GM19452 (cell line): ENCODE measurements at regions not wholly inside any gene's neighbourhood (a gene's known extent, or its start where the extent isn't known, plus 50 kb on each side); places are given as distances from the start of the nearest gene placed in this dataset.
A peak's percentile ranks its signal among the peaks of the same experiment; 100 is the strongest.

Experiments
- ATAC-seq: cut with Tn5 transposase; IDR thresholded peaks from one replicate; pipeline ENCODE4 v1.9.1; 2021; ENCODE audit not compliant: unreplicated experiment

GRCh38 chr2:8090748-8091700 is 590.8 kb upstream of the ID2 start:
- ATAC-seq = peak; percentile 82

GRCh38 chr2:8094526-8094925 is 587.3 kb upstream of the ID2 start:
- ATAC-seq = no peak

GRCh38 chr2:8095978-8096377 is 585.9 kb upstream of the ID2 start:
- no peak for ATAC-seq

- no peak for ATAC-seq
Measured at GRCh38 chr2:8096484-8096883, 585.4 kb upstream of the ID2 start.

DNA sequence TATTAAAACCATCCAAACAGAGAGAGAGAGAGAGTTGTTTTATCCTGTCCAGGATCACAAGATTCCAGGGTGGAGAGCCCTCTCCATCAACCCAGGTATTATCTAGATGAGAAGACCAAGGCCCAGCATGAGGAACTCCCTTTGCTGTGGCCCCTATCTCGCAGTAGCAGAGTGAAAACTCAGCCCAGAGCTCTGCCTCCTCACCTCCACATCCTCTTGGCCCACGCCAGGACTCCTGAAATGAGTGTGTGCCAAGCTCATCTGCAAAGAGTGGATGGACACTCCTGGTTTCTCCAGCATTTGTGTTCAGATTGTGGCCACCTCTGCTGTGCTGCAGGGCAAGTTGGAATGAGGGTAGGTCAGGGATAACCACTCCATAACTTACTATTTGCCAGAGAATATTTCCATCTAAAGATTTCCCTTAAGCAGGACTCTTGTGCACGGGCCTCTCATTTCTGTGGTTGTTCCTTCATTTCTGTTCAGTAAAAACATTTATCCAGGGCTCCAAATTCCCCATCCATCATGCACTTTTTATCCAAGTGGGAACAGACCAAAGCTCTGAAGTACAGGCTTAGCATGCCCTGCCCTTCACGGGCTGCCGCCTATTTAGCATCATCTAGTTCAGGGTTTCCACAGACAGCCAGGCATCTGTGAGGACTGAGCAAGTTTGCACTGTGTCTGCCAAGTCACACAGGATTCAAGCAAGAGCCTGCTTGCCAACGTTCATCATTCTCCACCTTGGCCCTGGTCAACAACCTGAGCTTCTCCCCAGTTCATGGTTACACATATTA is 583.2 kb upstream of the ID2 start:
- no peak for ATAC-seq

DNA sequence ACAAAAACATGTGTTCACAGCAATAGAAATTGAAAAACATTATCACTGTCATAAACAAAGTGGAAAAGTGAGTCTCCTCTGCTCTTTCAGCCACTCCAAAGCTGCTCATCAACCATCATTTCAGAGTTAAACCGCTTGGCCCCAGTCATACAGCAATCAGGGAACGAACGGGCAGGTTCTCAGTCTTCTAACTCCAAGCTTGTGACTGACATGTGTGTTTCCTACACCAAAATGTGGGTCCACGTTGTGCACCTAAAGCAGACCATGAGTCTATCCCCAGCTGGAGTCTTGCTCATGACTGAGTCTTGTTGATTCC is 582.6 kb upstream of the ID2 start:
- no peak for ATAC-seq

- no peak for ATAC-seq
Measured at GRCh38 chr2:8101614-8102277, 580.1 kb upstream of the ID2 start.

GRCh38 chr2:8102470-8102869 is 579.4 kb upstream of the ID2 start:
- no peak for ATAC-seq

DNA sequence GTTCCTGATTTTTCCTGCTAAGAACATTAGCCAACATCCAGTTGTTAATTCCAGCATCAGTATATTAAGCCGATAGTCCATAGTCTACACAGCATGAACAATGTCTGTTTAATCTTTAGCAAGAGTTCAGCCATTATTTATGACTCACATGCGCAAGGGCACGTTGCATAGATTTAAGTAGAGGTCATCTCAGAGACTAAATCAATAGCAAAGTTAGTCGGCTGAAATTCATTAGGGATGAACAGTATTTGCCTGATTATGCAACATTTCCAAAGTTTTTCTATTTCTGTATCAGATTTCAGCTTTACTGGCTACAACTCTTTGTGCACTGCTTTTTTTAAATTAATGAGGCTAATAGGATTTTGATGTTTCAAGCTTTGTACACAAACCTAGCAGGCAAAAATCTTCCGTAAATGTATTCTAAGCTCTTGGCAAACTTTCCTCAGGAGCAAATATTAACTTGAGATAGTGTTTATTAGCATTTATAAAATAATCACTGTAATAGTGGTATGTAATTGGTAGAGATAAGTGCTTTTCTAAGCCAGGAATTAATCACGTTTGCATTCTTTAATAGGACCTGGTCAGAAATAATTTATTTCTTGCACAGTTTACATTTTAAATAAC is 578.7 kb upstream of the ID2 start:
- no peak for ATAC-seq

- no peak for ATAC-seq
Measured at GRCh38 chr2:8107150-8107549, 574.7 kb upstream of the ID2 start.

DNA sequence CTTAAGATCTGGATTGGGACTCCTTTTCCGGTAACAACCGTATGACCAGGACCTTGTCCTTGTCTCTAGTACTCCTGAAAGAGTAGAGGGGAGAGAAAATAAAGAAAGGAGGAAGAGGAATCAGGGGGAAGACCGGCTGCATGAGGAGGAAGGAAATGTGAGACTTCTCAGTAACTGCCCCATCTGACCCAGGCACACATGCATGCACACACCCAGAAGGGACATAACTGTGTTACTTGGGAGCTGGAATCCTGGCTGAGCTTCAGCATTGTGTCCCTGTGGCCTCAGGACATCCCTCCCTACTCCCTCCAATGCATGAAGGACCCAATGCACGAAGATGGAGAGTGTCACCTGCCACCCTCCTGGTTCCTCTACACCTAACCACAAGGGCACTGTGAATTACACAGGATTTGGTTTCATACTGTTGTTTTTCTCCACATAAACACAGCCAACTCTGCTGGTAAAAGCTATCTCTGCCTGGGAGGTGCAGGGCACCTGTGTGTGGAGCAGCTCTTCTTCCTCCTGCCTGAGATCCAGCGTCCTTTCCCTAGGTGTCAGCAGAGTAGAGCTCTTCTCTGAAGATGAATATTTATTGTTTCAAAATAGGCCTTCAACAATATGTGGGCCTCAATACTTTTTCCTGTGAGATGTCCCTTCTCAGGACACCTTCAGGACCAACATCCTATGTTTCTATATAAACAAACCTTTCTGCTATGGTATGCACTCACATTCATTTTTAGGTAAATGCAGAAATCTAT is 574.1 kb upstream of the ID2 start:
- ATAC-seq = no peak

DNA sequence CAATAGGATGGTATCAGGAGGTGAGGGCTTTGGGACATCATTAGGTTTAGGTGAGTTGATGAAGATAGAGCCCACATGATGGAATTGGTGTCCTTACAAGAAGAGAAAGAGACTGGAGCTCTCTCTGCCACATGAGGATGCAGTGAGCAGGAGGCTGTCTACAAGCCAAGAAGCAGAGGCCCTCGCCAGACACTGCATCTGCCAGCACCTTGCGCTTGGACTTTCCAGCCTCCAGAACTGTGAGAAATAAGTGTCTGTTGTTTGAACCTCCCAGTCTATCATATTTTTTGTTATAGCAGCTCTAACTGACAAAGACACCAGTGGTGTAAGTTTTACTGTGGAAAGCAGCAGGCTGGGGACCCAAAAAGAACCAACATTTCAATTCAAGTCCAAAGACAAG is 571.1 kb upstream of the ID2 start:
- ATAC-seq = no peak

DNA sequence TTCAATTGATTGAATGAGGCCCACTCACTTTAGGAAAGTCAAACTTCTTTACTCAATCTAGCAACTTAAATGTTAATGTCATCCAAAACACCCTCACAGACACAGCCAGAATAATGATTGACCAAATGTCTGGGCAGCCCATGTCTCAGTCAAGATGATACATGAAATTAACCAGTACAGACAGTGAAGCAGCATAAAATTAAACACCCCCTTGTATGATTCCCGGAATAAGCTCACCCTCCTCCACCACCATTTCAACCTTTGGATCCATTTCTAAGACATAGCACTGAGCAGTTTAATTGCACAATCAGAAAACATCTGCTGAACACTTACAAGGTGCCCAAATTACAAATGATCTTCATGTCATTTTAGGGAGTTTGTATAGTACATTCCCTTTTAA is 570.7 kb upstream of the ID2 start:
- no peak for ATAC-seq

DNA sequence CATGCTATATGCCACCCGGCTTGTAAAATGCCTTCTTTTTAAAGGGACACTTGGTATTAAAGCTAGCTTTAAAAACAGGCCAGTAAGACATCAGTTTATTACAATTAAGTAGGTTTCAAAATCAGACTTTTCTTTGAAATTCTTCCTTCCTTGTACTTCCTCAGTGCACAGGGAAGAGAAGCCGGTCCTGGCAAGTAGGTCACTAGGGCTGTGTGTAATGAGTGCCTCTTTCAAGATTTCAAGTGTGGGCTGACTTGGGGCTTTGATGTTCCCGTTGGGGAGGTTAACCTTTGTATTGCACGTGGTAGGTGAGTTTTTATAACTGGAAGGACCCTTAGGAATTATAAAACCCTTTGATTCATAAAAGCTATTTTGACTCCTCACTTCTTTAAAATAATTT is 566.4 kb upstream of the ID2 start:
- no peak for ATAC-seq

DNA sequence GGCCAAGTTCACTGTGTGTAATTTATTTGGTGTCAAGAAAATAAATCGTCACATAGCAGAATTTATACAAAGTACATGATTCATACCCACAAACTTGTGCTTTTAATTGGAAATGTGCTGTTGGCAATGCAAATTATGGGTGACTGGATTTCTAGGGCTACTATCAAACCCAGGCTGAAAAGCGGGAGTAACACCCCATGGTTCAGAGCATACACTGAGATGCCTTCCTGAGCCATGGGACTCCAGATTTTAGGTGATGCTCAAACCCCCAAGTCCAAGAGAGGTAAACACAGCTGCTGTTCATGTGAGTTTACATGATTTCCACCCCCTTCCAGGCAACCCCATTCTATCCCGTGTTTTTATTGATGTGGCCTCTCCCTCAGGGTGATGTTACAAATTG is 565.9 kb upstream of the ID2 start:
- ATAC-seq = no peak

DNA sequence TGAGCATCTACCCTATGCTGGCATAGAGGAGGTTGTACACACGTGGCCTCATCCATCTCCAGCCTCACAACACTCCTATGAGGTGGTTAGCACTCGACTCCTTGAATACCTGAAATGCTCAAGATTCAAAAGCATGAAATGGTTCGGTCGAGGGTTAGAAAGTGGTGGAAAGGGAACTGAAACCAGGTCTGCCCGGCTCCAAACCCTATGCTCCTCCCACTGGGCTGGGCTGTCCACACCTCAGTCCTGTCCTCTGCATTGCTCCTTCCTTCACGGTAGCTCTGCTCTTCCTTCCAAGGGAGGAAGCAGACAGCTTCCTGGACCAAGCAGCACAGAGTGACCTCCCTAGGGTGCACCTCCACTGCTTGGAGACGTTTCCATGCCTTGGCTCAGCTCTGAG is 565.2 kb upstream of the ID2 start:
- ATAC-seq = peak; percentile 97

DNA sequence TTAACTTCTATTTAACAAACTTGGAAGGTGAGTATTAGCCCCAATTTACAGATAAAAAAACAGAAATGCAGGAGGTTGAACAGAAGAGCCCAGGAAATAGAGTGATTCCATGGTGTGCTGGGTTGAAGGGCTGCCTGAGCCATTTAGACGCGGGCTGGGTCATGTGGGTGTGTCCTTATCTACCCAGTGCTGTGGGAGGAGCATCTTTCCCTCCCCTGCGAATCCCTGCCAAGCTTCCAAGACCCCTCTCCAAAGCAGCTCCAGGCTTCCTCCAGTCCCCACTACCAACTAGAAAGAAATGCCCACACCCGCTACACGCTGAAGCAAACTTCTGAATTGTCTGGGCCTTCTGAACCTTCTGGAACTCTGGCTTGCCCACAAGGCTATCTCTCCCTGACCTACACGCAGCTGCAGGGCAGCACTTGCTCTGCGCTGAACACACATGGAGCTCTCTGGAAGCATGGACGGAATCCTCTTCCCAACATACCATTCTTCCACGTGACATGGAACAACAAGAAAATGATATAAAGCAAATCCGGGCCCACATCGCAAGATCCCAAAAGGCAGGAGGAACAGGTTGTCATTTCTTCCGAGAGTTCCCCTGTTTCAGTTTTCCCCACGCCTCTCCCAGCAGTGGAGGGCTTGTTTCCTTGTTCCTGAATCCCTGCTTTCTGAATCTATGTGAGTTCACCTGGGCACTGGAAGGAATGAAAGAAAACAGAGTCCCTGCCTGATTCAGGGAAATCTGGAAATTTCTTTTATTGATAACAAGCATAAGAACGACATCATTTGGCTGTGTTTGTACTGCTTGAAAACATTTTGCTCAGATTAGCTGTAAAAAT is 562.7 kb upstream of the ID2 start:
- ATAC-seq = no peak

- no peak for ATAC-seq
Measured at GRCh38 chr2:8119782-8120505, 561.9 kb upstream of the ID2 start.

- ATAC-seq = no peak
Measured at GRCh38 chr2:8120506-8120860, 561.4 kb upstream of the ID2 start.
